ENCODE measurements at regions not wholly inside any gene's neighbourhood (a gene's known extent, or its start where the extent isn't known, plus 50 kb on each side); places are given as distances from the start of the nearest gene placed in this dataset.
"Not testable (repeated sequence)": the region's sequence is repeated elsewhere in the genome, so short reads cannot be mapped to it uniquely, and the experiment has no call there.

DNA sequence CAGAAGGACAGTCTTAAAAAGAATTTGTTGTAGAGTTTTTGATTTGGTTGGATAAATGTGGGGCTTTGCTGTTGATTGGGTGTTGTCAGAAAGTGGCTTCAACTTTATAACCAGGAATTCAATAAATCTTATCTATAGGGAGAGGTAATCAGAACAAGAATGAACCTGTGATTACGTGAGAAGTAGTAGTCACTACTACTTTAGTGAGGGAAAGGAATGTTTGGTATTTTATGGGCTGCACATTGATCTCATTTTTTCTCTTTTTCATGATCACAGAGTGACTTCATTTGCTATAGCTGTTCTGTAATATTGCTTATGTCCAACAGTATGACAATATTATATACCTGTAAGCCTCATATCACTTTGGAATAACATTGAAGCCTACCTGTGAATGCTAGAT lies 485.2 kb upstream of the BCHE start:
- DNase-seq (ENCODE audit: low spot score): no peak

DNA sequence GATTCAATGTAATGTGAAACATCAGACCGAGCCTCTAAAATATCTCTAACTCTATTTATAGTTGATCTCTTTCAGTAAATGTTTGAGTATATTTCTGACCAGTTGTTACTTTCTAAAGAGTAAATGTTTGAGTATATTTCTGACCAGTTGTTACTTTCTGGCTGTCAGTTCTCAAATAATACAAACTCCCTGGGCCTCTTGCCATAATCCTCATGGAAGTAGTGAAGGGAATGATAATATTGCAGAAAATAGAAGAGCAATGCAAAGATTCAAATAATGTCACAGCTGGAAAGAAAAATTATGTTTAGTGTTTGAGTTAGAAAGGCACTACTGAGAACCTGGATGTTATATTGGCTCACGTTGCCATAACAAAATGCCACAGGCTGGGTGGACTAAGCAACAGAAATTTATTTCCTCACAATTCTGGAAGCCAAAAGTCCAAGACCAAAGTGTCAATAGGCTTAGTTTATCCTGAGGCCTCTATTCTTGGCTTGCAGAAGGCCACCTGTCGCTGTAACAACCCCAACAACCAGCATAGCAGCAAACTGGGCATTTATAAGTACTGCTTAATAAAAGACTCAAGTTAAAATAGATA lies 470.6 kb upstream of the BCHE start:
- no peak for DNase-seq (ENCODE audit: low spot score)

DNA sequence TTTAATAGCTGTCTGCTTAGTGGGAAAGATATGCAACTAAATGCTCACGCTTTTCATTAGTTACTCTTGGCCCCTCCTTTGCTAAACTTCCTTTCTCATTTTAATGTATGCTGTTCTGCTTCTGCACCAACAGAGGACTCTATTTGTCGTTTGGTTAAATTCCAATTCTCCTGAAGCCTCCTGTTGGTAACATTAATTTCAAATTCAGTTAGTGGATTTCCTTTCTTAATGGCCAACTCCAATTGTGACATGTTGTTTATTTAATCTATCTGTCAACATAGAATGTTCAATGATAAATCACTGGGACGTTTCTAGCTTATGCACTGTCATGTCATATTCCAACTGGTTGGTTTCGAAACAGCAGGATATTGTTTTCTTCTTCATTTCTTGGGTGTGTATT lies 467.4 kb upstream of the BCHE start:
- no peak for DNase-seq (ENCODE audit: low spot score)

DNA sequence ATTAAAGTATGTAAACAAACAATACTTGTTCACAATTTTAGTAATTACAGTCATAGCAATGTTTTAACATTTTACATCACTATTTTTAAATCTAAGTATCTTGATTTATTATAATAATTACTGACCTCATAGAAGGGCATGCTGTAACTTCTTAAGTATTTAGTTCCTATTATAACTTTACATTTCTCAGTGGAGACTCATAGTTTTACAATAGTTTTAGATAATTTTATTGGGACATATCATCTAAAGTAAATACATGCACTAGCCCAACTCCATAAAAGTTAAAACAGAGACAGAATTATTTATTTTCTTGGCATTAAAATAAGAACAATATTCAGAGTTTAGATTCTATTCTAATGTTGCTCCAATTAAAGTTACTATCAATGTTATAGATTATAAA lies 466.5 kb upstream of the BCHE start:
- no peak for DNase-seq (ENCODE audit: low spot score)

DNA sequence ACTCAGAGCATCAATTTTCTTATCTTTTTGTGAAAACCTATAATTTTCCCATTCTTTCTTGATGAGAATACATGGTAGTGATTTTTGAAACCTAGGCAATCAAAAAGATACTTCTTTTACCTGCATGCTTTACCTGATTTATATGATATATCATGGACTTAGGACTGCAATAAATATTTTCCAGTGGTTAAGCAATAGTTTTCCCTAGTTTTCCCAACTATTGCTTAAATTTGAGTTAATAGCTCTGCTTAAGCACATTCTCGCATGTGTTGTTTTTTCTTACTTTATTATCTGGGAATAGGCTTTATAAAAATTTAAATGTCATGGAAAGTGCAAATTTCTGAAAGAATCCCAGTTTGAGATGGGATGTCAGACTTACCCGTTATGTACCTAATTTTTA lies 465.1 kb upstream of the BCHE start:
- DNase-seq (ENCODE audit: low spot score): no peak

DNA sequence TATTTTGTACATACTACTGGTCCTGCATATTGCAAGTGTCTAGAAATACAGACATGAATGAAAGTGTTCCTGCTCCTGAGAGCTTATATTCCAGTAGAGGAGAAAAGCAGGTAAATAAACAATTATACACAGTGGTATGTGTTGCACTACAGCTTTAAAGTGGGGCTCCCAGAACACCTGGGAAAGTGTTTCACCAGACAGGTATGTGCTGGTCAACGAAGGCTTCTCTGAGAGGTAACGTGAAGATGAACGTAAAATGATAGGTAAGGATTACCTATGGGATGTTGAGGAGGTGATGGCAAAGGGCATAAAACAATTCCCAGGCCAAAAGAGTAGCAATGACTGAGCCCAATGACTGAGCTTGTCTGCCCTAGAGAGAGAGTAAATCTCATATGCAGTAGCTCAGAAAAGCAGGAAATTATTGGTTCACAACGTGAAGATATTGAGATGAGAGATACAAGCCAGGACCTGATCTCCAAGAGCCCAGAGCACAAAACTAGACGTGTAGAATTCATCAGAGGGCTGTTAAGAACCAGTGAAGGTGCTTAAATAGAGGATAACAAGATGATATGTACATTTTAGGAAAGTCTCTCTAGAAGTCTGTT lies 459.1 kb upstream of the BCHE start:
- DNase-seq (ENCODE audit: low spot score): no peak

DNA sequence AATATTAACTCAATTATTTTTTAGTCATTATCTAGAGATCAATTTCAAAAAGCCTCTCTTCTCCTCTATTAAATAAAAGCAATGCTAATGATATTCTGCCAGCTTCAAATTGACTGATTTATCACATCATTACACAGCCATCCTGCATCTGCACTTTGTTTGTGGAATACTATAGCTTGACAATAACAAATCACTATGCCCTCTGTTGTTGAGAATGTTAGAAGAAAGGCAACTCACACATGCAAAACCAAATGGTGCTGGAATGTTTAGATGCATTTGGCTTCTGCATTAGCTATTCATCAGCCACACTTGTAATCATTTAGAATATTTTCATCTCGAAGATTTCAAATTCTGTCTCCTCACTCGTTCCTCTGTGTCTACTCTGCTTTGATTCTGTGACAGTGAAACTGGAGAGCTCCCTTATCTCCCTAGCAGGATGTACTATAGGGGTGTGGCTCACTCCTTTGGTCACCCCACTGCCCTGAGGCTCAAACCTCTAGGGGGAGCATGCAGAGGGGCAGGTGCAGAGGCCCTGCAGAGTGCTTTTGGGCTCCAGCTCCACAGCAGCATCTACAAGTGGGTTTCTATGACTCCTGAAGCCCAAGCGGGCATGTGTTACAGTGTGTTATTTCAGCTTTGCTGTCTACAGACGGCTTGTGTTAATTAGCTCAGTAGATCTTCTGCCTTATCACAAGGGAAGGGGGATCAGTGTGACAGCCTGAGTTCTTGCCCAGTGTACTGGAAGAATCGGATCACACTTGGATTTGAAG lies 454.1 kb upstream of the BCHE start:
- DNase-seq (ENCODE audit: low spot score): no peak

DNA sequence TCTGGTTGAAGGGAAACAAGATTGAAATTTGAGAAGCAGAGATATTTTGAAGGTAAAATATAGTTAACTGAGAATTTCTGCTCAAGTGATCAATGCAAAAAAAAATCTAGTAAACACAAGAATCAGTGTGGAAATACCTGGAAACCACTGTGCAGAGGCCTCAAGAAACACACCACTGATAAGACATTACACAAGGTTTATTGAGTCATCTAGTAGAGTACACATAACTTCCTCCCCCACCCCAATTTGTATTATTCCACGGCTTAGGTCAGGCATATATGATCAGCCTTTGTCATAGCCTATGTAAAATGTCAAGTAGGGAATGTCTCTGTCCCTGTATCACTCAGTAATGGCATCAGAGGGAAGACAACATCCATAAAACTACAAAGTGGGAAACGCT lies 447.8 kb upstream of the BCHE start:
- no peak for DNase-seq (ENCODE audit: low spot score)

DNA sequence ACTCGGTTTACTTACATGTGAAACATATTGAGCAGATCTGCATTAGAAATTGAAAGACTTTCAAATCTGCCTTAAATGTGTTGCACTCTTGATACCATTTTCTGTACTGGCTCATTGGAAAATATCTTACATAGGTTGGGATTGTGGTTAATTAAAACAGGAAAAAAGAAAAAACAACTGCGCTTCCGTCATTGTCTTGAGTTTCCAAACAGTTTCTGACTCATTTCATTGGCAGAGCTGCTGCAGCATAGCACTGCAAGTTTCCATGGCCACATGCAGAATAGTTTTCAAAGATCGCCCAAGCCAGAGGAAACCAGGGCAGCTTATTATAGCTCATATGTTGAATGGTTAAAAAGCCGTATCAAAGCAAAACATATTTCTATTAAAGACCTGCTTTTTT lies 446.6 kb upstream of the BCHE start:
- DNase-seq (ENCODE audit: low spot score): no peak

DNA sequence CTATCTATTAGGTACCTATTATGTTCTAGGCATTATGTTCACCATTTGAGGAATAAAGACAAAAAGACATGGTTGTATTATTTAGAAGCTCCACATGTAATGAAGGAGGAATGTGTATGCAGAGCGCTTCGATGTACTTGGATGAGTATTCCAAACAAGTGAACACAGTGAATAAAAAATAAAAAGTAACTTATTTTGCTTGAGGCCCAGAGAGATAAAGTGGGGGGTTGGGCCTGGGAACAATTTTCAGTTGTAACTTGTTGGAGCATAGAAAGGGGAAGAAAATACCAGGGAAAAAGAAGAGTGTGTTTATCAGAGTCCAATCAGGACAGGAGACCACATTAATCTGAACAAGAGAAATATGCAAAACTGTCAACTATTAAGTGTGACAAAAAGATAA lies 445.7 kb upstream of the BCHE start:
- DNase-seq (ENCODE audit: low spot score): no peak

DNA sequence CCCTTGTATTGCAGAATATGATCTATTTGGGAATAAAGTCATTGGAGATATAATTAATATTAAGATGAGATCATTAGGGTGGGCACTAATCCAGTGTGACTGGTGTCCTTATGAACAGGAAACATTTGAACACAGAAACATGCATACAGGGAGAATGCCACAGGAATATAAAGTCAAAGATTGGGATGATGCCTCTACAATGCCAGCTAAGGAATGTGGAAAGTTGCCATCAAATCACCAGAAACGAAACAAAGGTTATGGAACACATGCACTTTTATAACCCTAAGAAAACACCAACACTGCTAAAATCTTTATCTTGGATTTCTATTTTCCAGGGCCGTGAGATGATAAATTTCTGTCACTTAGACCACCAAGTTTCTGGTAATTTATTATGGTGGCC lies 442.4 kb upstream of the BCHE start:
- DNase-seq (ENCODE audit: low spot score): no peak

DNA sequence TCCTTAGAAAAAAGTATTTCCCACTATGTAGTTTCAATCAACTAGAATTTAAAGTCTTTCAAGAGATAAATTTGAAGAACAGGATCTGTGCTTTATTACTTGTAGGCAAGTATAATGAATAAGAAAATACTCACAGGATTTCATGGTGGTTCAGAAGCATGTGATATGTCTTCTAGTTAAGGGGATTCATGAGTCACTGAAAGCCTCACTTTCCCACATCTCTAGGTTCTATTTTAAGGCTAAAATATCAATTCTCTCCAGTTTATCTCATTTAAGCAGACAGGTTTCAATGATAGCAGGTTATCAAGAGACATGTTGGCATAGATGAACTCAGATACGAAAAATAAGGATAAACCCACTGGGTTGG lies 437.8 kb upstream of the BCHE start:
- no peak for DNase-seq (ENCODE audit: low spot score)

DNA sequence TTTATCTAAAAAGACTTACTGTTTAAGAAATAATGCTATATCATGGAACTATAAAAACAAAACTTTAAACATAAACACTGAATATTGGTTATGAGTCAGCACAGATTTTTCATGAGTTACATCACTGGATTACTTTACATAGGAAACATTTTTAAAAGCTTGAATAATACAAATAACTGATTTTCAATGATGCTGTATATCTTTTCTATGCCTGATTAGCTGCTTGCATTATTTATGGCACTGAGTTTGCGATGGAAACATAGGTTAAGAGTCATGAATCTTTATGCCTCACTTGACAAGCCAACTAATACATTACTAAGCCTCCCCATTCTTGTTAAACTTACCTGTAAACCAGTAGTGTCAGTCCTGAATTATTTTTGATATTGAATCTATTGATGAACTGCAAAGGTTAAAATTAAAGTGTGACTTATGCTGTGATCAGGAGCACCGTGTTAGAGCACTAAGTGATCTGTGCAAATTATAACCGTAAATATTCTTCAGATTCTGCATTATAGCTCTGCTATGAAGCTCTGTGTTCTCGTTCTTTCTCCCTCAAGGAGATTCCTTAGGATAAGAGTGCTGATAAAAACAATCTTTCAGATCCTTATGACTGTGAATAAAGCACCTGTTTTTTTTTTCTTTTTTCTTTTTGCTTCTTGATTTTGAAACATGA lies 437.3 kb upstream of the BCHE start:
- no peak for DNase-seq (ENCODE audit: low spot score)

DNA sequence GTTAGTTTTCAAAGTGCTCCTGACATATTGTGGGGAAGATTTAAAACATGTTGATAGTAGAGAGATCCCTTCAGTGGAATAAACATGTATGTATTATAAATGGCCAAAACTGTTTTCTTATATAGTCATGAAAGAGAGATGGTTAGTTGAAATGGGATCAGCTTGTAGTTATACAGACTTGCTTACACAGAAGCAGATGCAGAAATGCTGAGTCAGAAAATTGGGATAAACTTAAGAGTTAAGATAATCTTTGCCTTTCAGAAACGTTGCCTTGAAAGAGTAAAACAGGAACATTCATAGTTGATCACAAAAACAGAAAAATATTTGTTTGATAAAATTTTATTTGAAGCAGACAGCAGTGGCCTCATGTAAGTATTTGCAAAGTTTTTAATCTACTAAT lies 433.2 kb upstream of the BCHE start:
- DNase-seq (ENCODE audit: low spot score): no peak

DNA sequence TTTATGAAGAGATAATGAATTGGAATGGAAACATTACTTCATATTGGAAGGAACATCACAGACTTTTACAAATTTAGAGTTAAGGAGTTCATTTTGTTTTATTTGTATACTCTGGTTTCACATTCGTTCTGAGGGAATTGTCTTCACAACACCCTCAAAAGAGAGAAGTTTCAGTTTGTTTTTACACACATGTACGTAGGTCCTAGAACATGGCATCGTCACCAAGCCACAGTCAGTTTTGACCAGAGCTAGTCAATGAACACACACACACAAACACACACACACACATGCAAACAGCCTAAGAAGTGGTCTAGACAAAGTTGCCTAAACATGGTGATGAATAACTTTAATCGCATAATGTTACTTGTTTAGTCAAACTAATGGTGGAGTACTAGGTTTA lies 427.9 kb upstream of the BCHE start:
- no peak for DNase-seq (ENCODE audit: low spot score)

DNA sequence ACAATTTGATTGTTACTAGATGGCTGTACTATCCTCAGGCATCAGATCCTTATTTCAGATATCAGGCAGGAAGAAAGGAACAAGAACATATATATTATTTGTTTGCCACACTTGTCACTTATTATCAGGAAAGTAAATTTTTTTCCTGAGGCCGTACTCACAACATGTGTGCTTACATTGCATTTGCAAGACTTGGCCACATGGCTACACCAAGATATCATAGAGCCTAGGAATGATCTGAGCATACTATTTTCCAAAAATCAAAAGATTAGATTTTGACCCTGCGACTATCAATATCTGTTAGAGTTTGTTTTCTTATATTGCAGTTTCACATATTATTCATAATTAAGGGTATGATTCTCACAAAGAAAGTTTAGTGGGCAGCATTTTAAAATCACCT lies 426.2 kb upstream of the BCHE start:
- DNase-seq (ENCODE audit: low spot score): no peak

DNA sequence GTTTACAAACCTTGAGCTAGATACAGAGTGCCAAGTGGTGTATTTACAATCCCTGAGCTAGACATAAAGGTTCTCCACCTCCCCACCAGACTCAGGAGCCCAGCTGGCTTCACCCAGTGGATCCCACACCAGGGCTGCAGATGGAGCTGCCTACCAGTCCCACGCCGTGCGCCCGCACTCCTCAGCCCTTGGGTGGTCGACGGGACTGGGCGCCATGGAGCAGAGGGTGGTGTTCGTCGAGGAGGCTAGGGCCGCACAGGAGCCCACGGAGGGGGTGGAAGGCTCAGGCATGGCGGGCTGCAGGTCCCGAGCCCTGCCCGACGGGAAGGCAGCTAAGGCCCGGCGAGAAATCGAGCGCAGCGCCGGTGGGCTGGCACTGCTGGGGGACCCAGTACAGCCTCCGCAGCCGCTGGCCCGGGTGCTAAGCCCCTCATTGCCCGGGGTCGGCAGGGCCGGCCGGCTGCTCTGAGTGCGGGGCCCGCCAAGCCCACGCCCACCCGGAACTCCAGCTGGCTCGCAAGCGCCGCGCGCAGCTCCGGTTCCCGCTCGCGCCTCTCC lies 421.1 kb upstream of the BCHE start:
- not testable (repeated sequence) for DNase-seq (ENCODE audit: low spot score)

DNA sequence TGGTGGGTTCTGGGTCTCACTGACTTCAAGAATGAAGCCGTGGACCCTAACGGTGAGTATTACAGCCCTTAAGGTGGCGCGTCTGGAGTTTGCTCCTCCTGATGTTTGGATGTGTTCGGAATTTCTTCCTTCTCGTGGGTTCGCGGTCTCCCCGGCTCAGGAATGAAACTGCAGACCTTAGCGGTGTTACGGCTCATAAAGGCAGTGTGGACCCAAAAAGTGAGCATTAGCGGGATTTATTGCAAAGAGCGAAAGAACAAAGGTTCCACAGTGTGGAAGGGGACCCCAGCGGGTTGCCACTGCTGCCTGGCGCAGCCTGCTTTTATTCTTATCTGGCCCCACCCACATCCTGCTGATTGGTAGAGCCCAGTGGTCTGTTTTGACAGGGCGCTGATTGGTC lies 420.5 kb upstream of the BCHE start:
- no peak for DNase-seq (ENCODE audit: low spot score)

DNA sequence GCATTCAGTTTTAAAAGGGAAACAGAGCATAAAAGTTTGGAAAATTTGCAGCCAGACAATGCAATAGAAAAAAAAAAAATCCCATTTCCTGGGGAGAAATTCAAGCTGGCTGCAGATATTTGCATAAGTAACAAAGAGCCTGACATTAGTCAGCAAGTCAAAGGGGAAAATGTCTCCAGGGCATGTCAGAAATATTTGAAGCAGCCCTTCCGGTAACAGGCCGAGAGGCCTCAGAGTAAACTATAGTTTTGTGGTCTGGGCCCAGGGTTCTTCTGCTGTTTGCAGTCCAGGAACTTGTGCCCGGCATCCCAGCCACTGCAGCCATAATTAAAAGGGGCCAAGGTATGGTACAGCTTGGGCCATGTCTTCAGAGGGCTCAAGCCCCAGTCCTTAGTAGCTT lies 411.6 kb upstream of the BCHE start:
- DNase-seq (ENCODE audit: low spot score): no peak

DNA sequence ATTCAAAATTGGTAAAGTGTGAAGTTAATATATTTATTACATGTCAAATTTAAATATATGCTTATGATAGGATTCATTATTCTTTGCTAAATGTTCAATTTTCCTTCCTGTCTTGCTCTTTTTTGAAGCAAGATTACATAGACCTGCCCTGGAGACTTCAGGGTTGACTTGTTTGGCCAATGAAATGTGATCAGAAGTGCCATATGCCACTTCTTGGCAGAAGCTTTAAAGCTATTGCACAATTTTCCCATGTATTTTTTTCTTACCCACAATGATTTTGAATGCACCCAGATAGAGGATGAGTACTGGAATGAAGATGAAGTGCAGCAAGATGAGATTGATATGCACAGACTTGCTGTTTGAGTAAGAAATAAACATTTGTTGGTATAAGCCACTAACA lies 406.3 kb upstream of the BCHE start:
- no peak for DNase-seq (ENCODE audit: low spot score)

DNA sequence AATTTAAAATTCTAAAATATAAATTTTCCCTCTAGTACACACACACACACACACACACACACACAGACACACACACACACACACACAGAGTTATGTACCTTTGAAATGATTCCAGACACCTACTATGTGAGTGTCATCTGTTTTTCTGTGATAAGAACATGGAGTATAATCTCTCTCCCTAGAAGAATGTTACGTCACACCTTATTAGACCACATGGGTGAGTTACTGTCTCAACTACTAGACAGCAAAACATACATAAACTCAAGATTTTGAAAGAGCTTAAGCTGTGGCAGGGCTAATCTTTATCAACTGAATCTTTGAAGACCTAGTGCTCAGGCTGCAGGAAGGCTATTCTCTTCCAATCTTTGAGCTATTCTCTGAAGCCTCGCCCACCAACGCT lies 385.9 kb upstream of the BCHE start:
- DNase-seq (ENCODE audit: low spot score): no peak

DNA sequence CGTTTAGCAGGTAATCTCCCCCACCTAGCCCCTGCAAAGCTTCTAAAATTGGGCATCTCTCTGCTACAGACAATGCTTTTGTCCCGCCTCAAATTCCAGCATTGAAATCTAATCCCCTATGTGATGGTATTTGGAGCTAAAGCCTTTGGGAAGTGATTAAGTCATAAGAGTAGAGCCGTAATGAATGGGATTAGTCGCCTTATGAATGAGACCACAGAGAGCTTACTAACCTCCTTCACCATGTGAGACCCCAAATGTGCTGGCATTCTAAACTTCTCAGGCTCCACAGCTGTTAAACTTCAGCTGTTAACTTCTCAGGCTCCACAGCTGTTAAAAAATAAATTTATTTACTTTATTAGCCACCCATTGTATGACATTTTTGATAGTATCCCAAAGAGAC lies 374.2 kb upstream of the BCHE start:
- DNase-seq (ENCODE audit: low spot score): no peak

DNA sequence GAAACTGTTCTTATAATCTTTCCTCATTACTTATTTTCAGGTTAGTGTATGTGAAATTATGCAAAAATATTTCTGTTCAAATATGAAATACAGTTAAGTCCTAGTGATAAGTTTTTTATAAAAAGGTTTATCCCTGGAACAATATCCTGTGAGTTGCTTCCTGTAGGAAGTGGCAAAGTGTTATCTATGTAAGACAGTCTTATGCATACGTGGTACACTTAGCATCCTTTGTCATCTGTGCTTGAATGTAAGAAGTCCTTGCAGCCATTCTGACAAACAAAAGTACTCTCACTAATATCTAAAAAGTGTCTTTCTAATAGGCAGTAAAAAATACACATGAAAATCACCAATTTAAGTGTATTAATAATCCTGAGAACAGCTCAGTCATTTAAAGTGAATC lies 372.5 kb upstream of the BCHE start:
- no peak for DNase-seq (ENCODE audit: low spot score)
